ENCODE measurements at regions not wholly inside any gene's neighbourhood (a gene's known extent, or its start where the extent isn't known, plus 50 kb on each side); places are given as distances from the start of the nearest gene placed in this dataset.

- BruUV-seq (replicated peaks) = no TSS peak
- no peaks in the 10 kb centered on the region for H4K20me1 ChIP-seq (ENCODE audit: insufficient read depth, low read length)
- no peak overlapping the region for H3K4me3 ChIP-seq (replicated peaks in 1 of 3; ENCODE audit: insufficient read depth in 1 of 3, low read depth in 2 of 3, low read length in 3 of 3)
- ChIA-PET CTCF (ENCODE audit: low intra/inter-chr PET ratio, low total read pairs) (no interaction called here), POLR2A (no interaction called here)
- H3K27me3 ChIP-seq (ENCODE audit: control insufficient read depth in 1 of 2, insufficient read depth in 2 of 2, low read length in 2 of 2) = peaks cover 0 to 2% of the 10 kb centered on the region in 2 experiments; a peak in 2 of 5 replicates
- 40% methylated on average over 6 of the region's 6 CpGs for WGBS (ENCODE audit: low lambda C conversion rate)
- no peaks in the 10 kb centered on the region for H3K36me3 ChIP-seq (replicated peaks in 1 of 2; ENCODE audit: control insufficient read depth in 1 of 2, insufficient read depth in 2 of 2, low read length in 2 of 2)
- H3K27ac ChIP-seq (ENCODE audit: extremely low read length, insufficient read depth, low read length) = no peak overlapping the region
- ATAC-seq (no peak), DNase-seq (ENCODE audit: low spot score) (no peak), FAIRE-seq (no peak)
- intact Hi-C loops (cut with micrococcal nuclease; ENCODE audit: unreplicated experiment) (no loop called here), in situ Hi-C loops (cut with HindIII; ENCODE audit: extremely low pct_ligation_motif_present, low pct_unique_long_range_greater_than_20kb) (no loop called here)
- no peaks in the 10 kb centered on the region for H3K9me3 ChIP-seq (ENCODE audit: low read length)
- no peaks in the 10 kb centered on the region for H3K79me2 ChIP-seq (ENCODE audit: insufficient read depth, low read length)
- no peak overlapping the region for H2AFZ ChIP-seq (ENCODE audit: low read length)
- no peak for TF ChIP-seq GABPB1 (CRISPR knock-in tag; IDR thresholded peaks at IDR 0.05)
- no peak for TF ChIP-seq MXI1 (IDR thresholded peaks at IDR 0.05; ENCODE audit: borderline replicate concordance, low read depth, low read length)
- no peak for TF ChIP-seq ZNF784 (CRISPR knock-in tag; IDR thresholded peaks at IDR 0.05; ENCODE audit: borderline replicate concordance)
- no peak for TF ChIP-seq SYNCRIP (IDR thresholded peaks at IDR 0.05; ENCODE audit: insufficient read depth, low read depth, low read length)
- no peak for TF ChIP-seq ZNF709 (CRISPR knock-in tag; IDR thresholded peaks at IDR 0.05)
- no peak for TF ChIP-seq ZNF468 (CRISPR knock-in tag; IDR thresholded peaks at IDR 0.05)
- H3K4me2 ChIP-seq (ENCODE audit: low read depth, low read length) = no peak overlapping the region
- no peak overlapping the region for H3K9ac ChIP-seq (ENCODE audit: insufficient read depth, low read depth, low read length)
- H3K4me1 ChIP-seq (ENCODE audit: insufficient read depth, low read length) = no peaks in the 10 kb centered on the region
Measured at GRCh38 chr20:48076747-48077146, 291.5 kb upstream of the SULF2 start.

- intact Hi-C loops (cut with micrococcal nuclease; ENCODE audit: unreplicated experiment) (no loop called here), in situ Hi-C loops (cut with HindIII; ENCODE audit: extremely low pct_ligation_motif_present, low pct_unique_long_range_greater_than_20kb) (no loop called here)
- ChIA-PET POLR2A (no interaction called here), CTCF (ENCODE audit: low intra/inter-chr PET ratio, low total read pairs) (no interaction called here)
- Histone ChIP-seq H3K36me3 (replicated peaks in 1 of 2; ENCODE audit: control insufficient read depth in 1 of 2, insufficient read depth in 2 of 2, low read length in 2 of 2) (no peaks in the 10 kb centered on the region), H2AFZ (ENCODE audit: low read length) (no peak overlapping the region), H3K27ac (ENCODE audit: extremely low read length, insufficient read depth, low read length) (no peak overlapping the region), H3K79me2 (ENCODE audit: insufficient read depth, low read length) (no peaks in the 10 kb centered on the region), H3K4me1 (ENCODE audit: insufficient read depth, low read length) (no peaks in the 10 kb centered on the region), H3K9me3 (ENCODE audit: low read length) (no peaks in the 10 kb centered on the region), H4K20me1 (ENCODE audit: insufficient read depth, low read length) (no peaks in the 10 kb centered on the region), H3K4me2 (ENCODE audit: low read depth, low read length) (no peak overlapping the region), H3K9ac (ENCODE audit: insufficient read depth, low read depth, low read length) (no peak overlapping the region), H3K27me3 (ENCODE audit: control insufficient read depth in 1 of 2, insufficient read depth in 2 of 2, low read length in 2 of 2) (peaks cover 0 to 2% of the 10 kb centered on the region in 2 experiments; a peak in 2 of 5 replicates), H3K4me3 (replicated peaks in 1 of 3; ENCODE audit: insufficient read depth in 1 of 3, low read depth in 2 of 3, low read length in 3 of 3) (no peak overlapping the region)
- no TSS peak for BruUV-seq (replicated peaks)
- FAIRE-seq = no peak
- WGBS (ENCODE audit: low lambda C conversion rate) = 50% methylated on average over 11 of the region's 11 CpGs
- no peak for ATAC-seq
- no peak for DNase-seq (ENCODE audit: low spot score)
- TF ChIP-seq ZNF235 (CRISPR knock-in tag; IDR thresholded peaks at IDR 0.05; ENCODE audit: borderline replicate concordance) (no peak), ZNF766 (CRISPR knock-in tag; IDR thresholded peaks at IDR 0.05; ENCODE audit: borderline replicate concordance) (no peak), ZNF225 (CRISPR knock-in tag; IDR thresholded peaks at IDR 0.05) (no peak), AKNA (CRISPR knock-in tag; IDR thresholded peaks at IDR 0.05; ENCODE audit: borderline replicate concordance) (no peak), FOXA3 (CRISPR knock-in tag; IDR thresholded peaks at IDR 0.05) (no peak), ZNF510 (CRISPR knock-in tag; IDR thresholded peaks at IDR 0.05; ENCODE audit: low read depth) (no peak)
- TF ChIP-seq, protein P1, sequence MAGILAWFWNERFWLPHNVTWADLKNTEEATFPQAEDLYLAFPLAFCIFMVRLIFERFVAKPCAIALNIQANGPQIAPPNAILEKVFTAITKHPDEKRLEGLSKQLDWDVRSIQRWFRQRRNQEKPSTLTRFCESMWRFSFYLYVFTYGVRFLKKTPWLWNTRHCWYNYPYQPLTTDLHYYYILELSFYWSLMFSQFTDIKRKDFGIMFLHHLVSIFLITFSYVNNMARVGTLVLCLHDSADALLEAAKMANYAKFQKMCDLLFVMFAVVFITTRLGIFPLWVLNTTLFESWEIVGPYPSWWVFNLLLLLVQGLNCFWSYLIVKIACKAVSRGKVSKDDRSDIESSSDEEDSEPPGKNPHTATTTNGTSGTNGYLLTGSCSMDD (CRISPR knock-in tag; IDR thresholded peaks at IDR 0.05) = no peak
Measured at GRCh38 chr20:48076247-48076646, 291.0 kb upstream of the SULF2 start.
